CD4-positive, alpha-beta T cell (primary cell): ENCODE measurements at regions not wholly inside any gene's neighbourhood (a gene's known extent, or its start where the extent isn't known, plus 50 kb on each side); places are given as distances from the start of the nearest gene placed in this dataset.
"Not testable (repeated sequence)": the region's sequence is repeated elsewhere in the genome, so short reads cannot be mapped to it uniquely, and the experiment has no call there.

ENCODE experiments used
- ATAC-seq: fragments of 200-7000 bp; cut with Tn5 transposase; one replicate; pipeline ENCODE4 v1.10.0; 2022; ENCODE audit warnings: mild to moderate bottlenecking; ENCODE audit not compliant: poor library complexity
- CTCF ChIA-PET: fragments of 350-600 bp; sonication (Branson Sonifier 250); formaldehyde crosslinking; loops from one replicate; lab custom pipeline; 2021; ENCODE audit warnings: antibody characterized with exemption, inconsistent platforms; lab: Charles Lee
- POLR2A ChIA-PET: fragments of 350-600 bp; sonication (Branson Sonifier 250); formaldehyde crosslinking; loops from one replicate; lab custom pipeline; 2021; ENCODE audit warnings: antibody characterized with exemption, inconsistent platforms; lab: Charles Lee
- DNase-seq, 14 experiments: peaks; one replicate each; pipeline ENCODE4 v3.0.0-alpha.2; 2013 to 2020; ENCODE audit warnings: mixed read lengths in 2 of 14
- H3K27ac ChIP-seq, 2 donors: one replicate each; pipeline versions ENCODE4 v1.5.1 to v1.7.0; 2013; ENCODE audit warnings: low read length in 2 of 2, low read depth in 1 of 2, mild to moderate bottlenecking in 1 of 2
- H3K27me3 ChIP-seq, 2 experiments: 1 replicate in 1 of 2; 2 replicates in 1 of 2; pipeline versions ENCODE4 v1.6.1 to v1.7.0; 2013; ENCODE audit warnings: low read length in 2 of 2, control low read depth in 1 of 2, mild to moderate bottlenecking in 1 of 2, moderate library complexity in 1 of 2; ENCODE audit not compliant: insufficient read depth in 2 of 2, control insufficient read depth in 1 of 2
- H3K36me3 ChIP-seq: one replicate; pipeline ENCODE4 v1.6.1; 2013; ENCODE audit warnings: low read length, control low read depth; ENCODE audit not compliant: insufficient read depth
- H3K4me1 ChIP-seq: one replicate; pipeline ENCODE4 v1.6.1; 2013; ENCODE audit warnings: low read length, control low read depth; ENCODE audit not compliant: insufficient read depth
- H3K4me3 ChIP-seq: one replicate; pipeline ENCODE4 v1.5.1; 2013; ENCODE audit warnings: mild to moderate bottlenecking, low read length, moderate library complexity
- H3K9me3 ChIP-seq, 2 experiments: 1 replicate in 1 of 2; 2 replicates in 1 of 2; pipeline versions ENCODE4 v1.6.1 to v1.7.0; 2013; ENCODE audit warnings: low read length in 2 of 2, mild to moderate bottlenecking in 2 of 2, control low read depth in 1 of 2, moderate library complexity in 1 of 2; ENCODE audit not compliant: control insufficient read depth in 1 of 2, insufficient read depth in 1 of 2
- H3K27ac Mint-ChIP-seq: one replicate; pipeline ENCODE4 v1.8.0; 2020; ENCODE audit warnings: mixed read lengths
- H3K27me3 Mint-ChIP-seq: one replicate; pipeline ENCODE4 v1.8.0; 2021; ENCODE audit warnings: mixed read lengths
- H3K36me3 Mint-ChIP-seq: one replicate; pipeline ENCODE4 v1.8.0; 2021; ENCODE audit warnings: low read depth, mixed read lengths
- H3K4me1 Mint-ChIP-seq: one replicate; pipeline ENCODE4 v1.8.0; 2021; ENCODE audit warnings: low read depth, mixed read lengths
- H3K4me3 Mint-ChIP-seq: one replicate; pipeline ENCODE4 v1.8.0; 2020; ENCODE audit warnings: mild to moderate bottlenecking, mixed read lengths
- H3K9me3 Mint-ChIP-seq: one replicate; pipeline ENCODE4 v1.8.0; 2020; ENCODE audit warnings: mixed read lengths
- CTCF ChIP-seq: fragments of 200-600 bp; IDR thresholded peaks from one replicate; pipeline ENCODE4 v1.8.0; 2022; ENCODE audit warnings: antibody characterized with exemption, mild to moderate bottlenecking
- intact Hi-C, 2 experiments: fragments of 100-400 bp; cut with DNase I in 1 of 2; cut with micrococcal nuclease in 1 of 2; formaldehyde crosslinking; loops; one replicate each; pipeline versions ENCODE4 v1.15.1 to v1.9.0; 2023 to 2025; cut with DNase I, micrococcal nuclease

GRCh38 chr4:85028910-85029309, 62.4 kb upstream of the WDFY3 start:
- Mint-ChIP-seq H3K9me3 (peaks cover 9% of the 10 kb centered on the region), H3K27me3 (no peaks in the 10 kb centered on the region), H3K4me1 (no peaks in the 10 kb centered on the region), H3K4me3 (no peak overlapping the region), H3K36me3 (no peaks in the 10 kb centered on the region), H3K27ac (no peak overlapping the region)
- H3K36me3 ChIP-seq = no peaks in the 10 kb centered on the region
- intact Hi-C loops = no loop called here
- H3K4me1 ChIP-seq = no peaks in the 10 kb centered on the region
- H3K4me3 ChIP-seq = no peak overlapping the region
- peaks cover 5 to 7% of the 10 kb centered on the region in 2 experiments for H3K9me3 ChIP-seq
- ChIA-PET CTCF (no interaction called here), POLR2A (no interaction called here)
- ATAC-seq (no peak), DNase-seq (no peak)
- no peaks in the 10 kb centered on the region for H3K27me3 ChIP-seq
- H3K27ac ChIP-seq = no peak overlapping the region
- no peak for TF ChIP-seq CTCF

GRCh38 chr4:85029453-85029852, 63.0 kb upstream of the WDFY3 start:
- H3K4me3 ChIP-seq = no peak overlapping the region
- intact Hi-C loops = no loop called here
- no peaks in the 10 kb centered on the region for H3K27me3 ChIP-seq
- Mint-ChIP-seq H3K9me3 (peaks cover 9% of the 10 kb centered on the region), H3K36me3 (no peaks in the 10 kb centered on the region), H3K27ac (no peak overlapping the region), H3K27me3 (no peaks in the 10 kb centered on the region), H3K4me1 (no peaks in the 10 kb centered on the region), H3K4me3 (no peak overlapping the region)
- peaks cover 7 to 8% of the 10 kb centered on the region in 2 experiments for H3K9me3 ChIP-seq
- H3K27ac ChIP-seq = no peak overlapping the region
- ATAC-seq = no peak
- H3K36me3 ChIP-seq = no peaks in the 10 kb centered on the region
- no peak for DNase-seq
- POLR2A ChIA-PET = no interaction called here
- TF ChIP-seq CTCF = no peak
- CTCF ChIA-PET = no interaction called here
- H3K4me1 ChIP-seq = no peaks in the 10 kb centered on the region

- Histone ChIP-seq H3K4me1 (no peaks in the 10 kb centered on the region), H3K4me3 (no peak overlapping the region), H3K27ac (no peak overlapping the region), H3K36me3 (no peaks in the 10 kb centered on the region), H3K27me3 (no peaks in the 10 kb centered on the region), H3K9me3 (peaks cover 7 to 13% of the 10 kb centered on the region in 2 experiments)
- H3K4me3 Mint-ChIP-seq = no peak overlapping the region
- ATAC-seq = no peak
- no peaks in the 10 kb centered on the region for H3K4me1 Mint-ChIP-seq
- H3K36me3 Mint-ChIP-seq = no peaks in the 10 kb centered on the region
- CTCF ChIA-PET = no interaction called here
- TF ChIP-seq CTCF = no peak
- intact Hi-C loops = no loop called here
- no peak overlapping the region for H3K27ac Mint-ChIP-seq
- H3K9me3 Mint-ChIP-seq = peaks cover 9% of the 10 kb centered on the region
- POLR2A ChIA-PET = no interaction called here
- no peak for DNase-seq
- H3K27me3 Mint-ChIP-seq = no peaks in the 10 kb centered on the region
Observed at GRCh38 chr4:85030156-85030555, 63.7 kb upstream of the WDFY3 start.

DNA sequence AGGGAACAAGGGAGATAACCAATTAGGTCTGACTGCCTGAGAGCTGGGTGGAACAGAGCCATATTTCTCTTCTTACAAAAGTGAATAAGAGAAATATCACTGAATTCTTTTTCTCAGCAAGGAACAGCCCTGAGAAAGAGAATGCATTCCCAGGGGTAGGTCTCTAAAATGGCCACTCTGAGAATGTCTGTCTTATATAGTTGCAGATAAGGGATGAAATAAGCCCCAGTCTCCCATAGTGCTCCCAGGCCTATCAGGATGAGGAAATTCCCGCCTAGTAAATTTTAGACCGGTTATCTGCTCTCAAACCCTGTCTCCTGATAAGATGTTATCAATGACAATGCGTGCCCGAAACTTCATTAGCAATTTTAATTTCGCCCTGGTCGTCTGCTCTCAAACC, 67.3 kb upstream of the WDFY3 start:
- POLR2A ChIA-PET, H3K36me3 Mint-ChIP-seq, H3K36me3 ChIP-seq, H3K4me1 Mint-ChIP-seq, CTCF ChIA-PET, H3K4me1 ChIP-seq, H3K27ac Mint-ChIP-seq, H3K27me3 Mint-ChIP-seq, H3K9me3 Mint-ChIP-seq, H3K27ac ChIP-seq, ATAC-seq, H3K4me3 Mint-ChIP-seq, DNase-seq, H3K4me3 ChIP-seq, intact Hi-C loops, H3K27me3 ChIP-seq: not testable (repeated sequence)
- H3K9me3 ChIP-seq = peaks cover 4 to 13% of the 10 kb centered on the region in 2 experiments
